GM19468 (cell line): ENCODE measurements at regions not wholly inside any gene's neighbourhood (a gene's known extent, or its start where the extent isn't known, plus 50 kb on each side); places are given as distances from the start of the nearest gene placed in this dataset.
A peak's percentile ranks its signal among the peaks of the same experiment; 100 is the strongest.

Experiments used
- ATAC-seq: cut with Tn5 transposase; IDR thresholded peaks from one replicate; pipeline ENCODE4 v1.9.1; 2021; ENCODE audit warnings: mild to moderate bottlenecking, moderate library complexity, moderate number of reproducible peaks; ENCODE audit not compliant: unreplicated experiment; ENCODE audit errors: extremely low read depth

DNA sequence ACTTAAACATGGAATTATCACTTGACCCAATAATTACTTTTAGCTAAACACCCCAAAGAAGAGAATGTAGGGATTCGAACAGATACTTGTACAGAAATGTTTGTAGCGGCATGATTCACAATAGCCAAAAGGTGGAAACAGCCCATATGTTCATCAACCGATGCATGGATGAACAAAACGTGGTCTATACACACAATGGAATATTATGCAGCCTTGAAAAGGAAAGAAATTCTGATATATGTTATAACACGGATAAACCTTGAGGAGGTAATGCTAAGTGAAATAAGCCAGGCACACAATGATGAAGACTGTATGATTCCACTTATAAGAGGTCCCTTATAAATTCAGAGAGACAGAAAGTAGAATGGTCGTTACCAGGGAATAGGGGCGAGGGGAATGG lies 659.4 kb downstream of the MED13L start:
- no peak for ATAC-seq

DNA sequence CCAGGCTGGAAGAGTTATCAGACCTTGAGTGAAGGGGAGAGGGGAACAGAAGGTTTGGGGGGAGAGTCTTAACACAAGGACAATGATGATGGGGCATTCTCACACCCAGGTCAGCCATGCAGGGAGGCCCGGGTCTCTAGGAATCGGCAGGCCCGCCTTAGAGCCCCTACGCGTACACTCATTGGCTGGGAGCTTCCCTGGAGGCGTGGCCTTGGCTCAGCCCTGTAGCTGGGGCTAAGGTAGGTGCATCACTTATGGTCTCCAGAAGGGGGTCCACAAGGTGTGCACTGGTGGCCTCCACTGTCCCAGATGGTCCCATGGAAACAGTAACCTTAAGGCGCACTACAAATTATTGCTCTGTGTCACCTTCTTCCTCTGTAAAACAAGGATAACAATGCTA lies 660.1 kb downstream of the MED13L start:
- no peak for ATAC-seq

DNA sequence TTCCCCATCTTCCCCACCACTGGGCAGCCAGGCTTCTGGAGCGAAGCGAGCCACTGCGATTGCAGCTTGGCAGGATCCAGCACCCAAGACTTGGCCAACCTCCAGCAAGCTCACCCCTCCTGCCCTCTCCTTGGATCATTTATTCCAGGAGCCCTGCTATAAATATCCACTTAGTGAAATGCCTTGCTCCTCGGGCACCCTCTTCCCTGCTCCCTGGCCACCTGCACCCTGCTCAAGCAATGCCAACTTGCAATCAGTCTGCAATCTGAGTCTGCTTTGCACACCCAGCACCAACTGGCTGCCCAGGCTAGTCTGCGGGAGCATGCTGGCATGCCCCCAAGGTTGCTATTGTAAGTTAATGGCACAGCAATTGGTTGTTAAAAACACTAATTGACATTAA lies 666.0 kb downstream of the MED13L start:
- no peak for ATAC-seq

DNA sequence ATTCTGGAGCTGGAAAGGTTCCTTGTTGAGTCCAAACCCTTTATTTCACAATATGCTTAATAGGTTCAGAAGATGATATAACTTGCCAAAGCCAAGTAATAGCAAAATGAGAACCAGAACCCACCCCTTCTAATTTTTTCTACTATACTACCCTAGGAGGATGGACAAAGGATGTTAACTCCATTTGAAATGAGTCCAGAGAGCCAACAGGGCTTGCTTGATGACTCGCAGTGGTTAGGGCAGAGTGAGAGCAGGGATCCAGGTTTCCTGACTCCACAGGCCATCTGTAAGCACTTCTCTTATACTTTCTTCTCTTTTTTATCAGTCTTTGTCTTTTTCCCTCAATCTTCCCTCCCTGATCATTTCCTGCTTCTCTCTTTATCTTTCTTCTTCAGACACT lies 668.1 kb downstream of the MED13L start:
- no peak for ATAC-seq

DNA sequence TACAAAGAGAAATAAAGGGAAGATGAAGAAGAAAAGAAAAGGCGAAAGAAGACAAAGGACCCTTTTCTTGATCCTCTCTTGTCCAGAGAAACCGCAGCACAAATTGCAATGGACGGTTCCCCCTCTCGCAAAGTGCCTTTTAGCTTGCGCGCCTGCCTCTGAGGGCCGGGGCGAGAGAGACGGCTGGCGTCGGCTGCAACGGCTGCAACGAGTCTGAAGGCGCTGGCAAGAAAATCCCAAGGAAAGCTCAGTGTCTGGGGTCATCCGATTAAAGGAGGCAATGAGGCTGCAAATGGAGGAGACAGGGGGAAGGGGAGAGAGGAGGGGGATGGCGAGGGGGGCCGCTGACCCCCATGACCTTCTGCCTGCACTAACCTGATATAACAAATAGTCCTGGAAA lies 671.5 kb downstream of the MED13L start:
- no peak for ATAC-seq

DNA sequence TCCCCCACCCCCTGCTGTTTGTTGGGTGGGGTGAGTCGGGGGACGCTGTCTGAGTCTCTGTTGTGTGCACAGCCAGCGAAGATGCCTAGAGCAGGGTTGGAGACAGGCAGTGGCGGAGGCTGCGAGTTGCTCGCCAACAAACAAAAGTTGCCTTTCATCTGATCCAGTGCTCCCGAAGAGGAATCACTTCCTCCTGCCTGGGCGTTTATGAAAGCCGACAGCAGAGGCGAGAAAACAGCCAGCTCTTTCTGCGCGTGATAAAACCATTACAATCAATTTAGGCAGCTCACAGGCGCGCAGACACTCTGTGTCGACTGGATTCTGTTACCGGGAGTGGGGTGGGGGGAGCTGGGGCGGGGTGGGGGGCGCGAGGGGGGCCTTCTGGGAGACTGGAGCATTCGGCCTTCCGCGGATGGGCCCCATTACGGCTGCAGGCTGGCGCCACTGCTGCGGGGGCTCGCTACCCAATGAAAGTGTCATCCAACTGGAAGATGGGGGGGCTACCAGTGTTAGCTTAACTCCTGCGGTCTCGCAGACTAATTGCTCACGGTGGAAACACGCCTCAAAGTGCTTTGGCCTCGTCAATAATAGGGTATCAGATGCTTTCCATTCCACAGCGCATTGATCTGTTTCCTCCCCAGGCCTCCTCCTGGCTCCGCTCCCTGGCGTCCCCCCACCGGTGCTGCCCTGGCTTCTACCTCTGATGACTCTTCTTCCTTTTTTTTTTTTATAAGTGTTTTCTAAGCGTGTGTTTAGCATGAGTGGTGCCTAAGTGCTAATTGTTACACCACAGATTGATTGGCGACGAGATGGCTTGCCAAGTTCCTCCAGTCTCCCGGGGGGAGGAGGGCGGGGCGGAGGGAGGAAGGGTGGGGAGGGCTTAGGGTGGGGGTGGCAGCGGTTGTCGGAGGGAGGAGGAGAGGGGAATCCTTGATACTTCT lies 678.4 kb downstream of the MED13L start:
- ATAC-seq, result no peak

DNA sequence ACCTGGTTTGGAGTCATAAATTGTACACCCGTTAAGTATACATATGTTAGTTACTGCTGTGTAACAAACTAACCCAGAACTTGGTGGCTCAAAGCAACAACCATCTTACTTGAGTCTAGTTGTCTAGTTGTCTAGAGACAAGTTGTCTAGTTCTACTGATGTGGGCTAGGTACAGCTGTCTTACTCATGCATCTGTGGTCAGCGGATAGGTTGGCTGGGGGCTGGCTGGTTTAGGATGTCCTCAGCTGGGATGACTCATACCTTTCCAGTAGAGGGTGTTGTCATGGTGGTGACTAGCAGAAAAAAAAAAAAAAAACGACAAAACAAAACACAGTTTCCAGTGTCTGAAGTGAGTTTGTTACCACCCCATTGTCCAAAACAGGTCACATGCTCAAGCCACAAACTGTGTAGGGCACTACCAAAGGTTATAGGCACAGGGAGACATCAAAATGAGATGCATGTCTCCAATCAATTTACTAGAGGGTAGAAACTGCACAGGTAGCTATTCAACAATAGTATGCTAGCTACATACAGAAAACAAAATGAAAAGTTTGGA lies 680.3 kb downstream of the MED13L start:
- no peak for ATAC-seq

DNA sequence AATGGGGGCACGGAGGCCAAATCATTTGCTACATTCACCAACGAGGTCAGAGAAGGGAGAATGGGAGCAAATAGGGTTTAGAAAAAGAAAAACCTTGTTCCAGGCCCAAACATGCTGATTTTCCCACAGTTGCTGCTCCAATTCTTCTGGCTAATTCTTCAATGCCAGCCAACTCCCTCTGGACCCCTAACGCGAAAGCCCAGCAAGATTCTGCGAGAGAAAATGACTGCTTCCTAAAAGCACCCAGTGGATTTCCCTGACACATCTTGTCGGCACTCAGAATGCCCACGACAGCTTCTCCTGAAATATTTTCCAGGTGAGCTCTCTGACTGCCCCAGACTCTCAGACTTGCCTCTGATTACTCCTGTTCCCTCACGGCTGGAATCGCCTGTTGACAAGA lies 689.4 kb downstream of the MED13L start:
- ATAC-seq, result no peak

DNA sequence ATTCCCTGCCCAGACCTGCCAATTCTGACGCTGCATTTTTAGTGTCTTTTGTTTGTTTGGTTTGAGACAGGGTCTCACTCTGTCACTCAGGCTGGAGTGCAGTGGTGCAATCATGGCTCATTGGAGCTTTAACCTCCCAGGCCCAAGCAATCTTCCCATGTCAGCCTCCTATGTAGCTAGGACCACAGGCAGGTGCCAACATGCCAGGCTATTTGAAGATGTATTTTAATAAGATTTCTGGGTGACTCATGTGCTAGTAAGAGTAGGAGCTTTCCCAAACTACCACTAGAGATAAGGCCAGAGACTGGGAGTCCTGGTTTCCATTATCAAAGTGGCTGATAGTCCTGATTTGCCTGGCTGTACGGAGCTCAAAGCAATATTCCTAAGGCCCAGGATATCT lies 693.3 kb downstream of the MED13L start:
- no peak for ATAC-seq

DNA sequence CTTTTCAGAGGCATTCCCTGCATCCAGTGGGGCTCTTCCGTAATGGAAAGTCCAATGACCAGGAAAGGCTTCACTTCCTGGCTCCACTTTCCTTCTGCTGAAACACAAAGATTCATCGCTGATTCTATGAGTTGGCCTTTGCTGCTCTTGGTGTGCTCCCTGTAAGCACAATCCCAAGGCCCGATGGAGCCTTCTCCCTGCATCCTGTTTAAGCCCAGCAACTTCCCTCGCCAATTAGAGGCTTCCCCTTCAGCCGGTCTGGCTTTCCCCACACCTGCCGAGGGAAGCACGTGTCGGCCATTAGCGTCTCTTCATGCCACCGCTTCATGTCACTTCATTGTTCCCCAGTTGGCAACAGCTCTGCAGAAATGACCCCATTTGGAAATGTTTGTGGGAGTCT lies 693.9 kb downstream of the MED13L start:
- no peak for ATAC-seq

DNA sequence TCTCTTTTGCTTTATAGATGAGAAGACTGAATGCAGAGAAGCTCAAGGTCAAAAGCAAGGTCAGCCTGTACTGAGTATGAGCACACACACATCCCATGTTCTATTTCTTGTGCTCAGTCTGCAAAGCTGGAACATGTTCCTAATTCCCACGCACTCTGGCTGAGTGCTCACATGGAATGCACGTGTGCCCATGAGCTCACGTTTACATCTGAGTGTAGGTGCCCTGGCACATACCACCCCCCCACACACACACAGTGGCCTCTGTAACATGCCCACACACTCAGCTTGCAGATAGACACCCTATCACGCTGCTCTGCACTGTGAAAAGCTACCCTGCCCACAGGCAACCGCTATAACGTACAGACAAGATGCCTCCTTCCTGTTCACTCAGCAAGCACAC lies 700.1 kb downstream of the MED13L start:
- no peak for ATAC-seq

DNA sequence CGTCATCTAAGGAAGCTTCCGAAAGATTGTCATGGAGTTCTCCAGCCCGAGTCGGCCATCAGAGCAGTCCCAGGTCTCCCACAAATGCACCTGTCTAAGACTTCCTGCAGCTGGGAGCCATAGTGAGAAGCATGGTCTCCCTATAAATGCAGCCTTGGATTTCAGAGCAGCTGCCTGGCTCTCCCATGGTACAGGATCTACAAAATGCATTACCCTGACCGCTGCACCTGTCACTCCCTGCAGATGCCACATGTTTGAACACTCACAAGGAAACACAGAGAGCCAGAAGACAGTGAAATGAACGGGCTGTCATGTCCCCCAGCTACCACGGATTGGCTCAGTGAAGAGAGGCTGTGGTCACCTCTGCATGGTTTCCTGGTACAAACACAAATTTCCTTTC lies 702.7 kb downstream of the MED13L start:
- no peak for ATAC-seq

DNA sequence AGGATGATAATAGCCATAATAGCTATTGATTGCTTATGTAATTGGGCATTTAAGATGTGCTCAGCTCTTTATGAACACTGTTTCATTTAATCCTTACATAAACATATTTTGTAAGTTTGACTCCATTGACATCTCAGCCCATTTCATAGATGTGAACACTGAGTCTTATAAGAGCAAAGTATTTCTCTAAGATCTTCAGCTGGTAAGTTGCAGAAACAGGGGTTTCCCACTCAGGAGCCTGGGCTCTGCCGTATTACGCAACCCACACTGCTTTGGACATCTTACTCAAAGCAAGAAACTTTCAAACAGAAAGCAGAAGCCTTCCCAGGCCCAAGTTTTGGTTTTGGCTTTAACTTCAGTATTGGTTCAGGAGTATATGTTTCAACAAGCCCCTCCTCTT lies 705.1 kb downstream of the MED13L start:
- peak; percentile 62 for ATAC-seq

DNA sequence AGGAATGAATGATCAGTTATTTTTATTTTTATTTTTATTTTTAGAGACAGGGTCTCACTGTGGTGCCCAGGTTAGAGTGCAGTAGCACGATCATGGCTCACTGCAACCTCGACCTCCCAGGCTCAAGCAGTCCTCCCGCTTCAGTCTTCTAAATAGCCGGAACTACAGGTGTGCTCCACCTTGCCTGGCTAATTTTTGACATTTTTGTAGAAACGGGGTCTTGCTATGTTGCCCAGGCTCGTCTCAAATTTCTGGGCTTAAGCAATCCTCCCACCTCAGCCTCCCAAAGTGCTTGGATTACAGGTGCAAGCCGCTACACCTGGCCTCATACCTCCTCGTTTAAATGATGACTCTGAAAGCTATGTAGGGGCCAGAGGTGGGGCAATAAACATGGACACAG lies 706.0 kb downstream of the MED13L start:
- no peak for ATAC-seq

DNA sequence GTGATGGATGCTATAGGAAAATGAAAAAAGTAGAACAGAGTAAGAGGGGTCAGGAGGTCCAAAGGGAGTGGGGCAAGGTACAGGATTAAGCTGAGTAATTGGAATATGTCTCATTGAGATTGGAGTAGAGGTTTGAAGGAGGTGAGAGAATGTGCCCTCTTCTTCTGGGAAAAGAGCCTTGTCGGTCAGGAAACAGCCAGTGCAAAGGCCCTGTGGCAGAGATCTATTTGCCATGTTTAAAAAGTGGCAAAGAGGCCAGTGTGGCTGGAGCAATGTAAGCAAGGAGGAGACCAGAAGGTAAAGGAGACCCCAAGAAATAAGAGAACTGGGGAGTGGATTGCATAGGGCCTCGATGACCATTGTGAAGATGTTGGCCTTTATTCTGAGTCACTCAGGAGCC lies 706.5 kb downstream of the MED13L start:
- ATAC-seq, result no peak

DNA sequence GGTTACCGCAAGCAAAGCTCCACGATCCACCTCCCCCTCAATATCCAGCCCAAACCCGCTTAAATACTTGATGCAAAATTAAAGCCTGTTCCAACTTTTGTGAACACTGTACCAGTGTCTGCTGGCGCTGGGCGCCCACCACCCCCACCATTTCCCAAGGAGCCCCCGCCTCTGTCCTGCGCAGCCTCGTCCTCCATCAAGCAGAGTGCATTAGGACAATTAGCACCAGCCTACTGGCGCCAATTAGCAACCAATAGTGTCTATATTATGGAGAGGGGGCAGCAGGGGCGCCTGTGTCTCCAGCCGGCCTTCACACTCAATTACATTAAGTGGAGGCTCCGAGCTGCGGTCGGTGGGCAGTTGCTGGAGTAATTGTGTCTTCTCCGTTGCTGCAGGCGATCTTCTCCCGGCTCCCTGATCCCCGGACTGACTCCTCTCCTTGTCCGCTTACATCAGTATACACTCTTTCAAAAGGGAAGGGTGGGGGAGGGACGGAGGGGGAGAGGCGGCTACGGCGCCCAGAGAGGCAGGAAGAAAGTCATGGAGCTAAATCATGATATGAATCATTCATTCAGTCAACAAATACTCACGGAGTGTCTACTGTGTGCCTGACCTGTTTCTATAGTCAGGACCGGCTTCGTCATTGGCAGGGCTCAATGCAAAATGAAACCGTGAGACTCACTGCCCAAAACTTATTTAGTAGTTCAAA lies 707.3 kb downstream of the MED13L start:
- no peak for ATAC-seq

DNA sequence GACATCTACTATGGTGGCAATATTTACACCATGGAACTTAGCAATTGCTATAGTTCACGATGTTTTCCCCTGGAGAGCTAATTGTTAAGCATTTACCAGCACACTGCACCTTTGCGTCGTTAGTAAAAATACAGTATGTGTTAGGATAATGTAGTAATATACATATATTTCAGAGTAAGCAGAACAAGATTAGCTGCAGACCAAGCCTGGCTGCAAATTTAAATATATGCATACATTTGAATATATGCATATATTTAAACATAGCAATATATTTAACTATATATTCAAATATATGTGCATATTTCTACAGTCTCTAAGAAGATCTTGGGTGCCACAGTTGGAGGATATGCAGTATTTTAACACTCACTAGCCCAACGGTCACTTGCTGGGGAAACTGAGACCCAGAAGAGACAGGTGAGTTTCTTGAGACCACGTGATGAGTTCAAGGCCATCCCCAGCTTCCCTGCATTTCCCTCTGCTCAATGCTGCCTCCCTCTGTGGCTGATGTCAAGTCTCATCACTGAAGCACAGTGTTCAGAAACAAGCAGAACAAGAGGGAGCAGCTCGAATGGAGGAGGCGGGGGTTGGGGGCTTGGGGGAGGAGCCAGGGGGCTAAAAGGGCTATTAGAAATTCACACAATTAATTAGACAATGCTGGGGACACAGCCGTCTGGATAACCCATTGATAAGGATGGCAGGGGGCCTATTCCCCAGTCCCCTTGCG lies 708.0 kb downstream of the MED13L start:
- ATAC-seq, result no peak

DNA sequence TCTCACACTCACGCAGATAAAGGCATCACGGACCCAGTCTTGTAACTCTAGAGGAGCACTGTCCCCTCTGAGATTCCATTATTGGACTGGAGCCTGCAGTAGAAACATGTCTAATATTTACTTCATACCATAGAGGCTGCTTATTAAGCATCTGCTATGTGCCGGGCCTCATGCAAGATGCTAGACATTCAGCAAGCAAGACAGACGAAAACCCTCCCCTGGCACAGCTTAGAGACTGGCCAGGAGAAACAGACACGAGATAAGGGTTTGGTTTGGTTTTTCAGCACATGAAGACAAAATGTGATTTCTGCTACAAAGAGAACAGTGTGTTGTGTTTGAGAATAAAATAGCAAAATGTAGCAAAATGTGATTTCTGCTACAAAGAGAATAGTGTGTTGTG lies 719.2 kb downstream of the MED13L start:
- no peak for ATAC-seq

DNA sequence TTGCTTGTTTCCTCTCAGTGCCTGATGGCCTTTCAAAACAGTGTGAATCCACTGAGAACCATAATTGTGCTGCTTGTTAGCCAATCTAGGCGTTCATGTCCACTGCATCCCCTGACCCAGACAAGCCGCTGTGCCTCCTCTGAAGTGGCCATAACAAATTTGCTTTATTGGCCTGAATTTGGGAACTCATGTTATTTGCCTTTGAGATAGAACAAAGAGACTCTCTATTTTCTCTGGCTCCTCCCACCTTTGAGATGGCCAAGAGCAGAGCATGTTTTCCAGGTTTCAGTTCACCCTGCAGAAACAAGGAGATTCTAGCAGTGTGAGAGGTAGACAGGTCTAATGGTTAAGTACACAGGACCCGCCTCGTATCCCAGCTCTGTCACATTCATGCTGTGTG lies 723.9 kb downstream of the MED13L start:
- no peak for ATAC-seq

DNA sequence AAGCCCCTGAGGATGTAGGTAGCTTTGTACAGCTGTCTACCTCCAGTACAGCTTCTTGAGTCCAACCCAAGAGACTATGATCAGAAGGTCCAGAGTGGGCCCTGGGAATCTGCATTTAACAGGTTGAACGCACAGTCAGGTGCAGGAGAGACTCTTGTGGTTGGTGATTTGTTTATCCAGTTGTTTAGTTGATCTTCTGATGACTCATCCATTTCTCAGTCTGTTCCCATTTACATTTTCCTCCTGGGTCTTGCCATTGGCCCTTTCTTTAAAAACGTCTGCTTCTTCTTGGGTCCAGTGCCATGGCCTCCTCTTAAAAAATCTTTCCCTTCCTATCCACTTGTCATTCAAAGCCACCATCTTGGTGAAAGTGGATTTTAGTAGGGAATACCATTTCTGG lies 734.2 kb downstream of the MED13L start:
- no peak for ATAC-seq

DNA sequence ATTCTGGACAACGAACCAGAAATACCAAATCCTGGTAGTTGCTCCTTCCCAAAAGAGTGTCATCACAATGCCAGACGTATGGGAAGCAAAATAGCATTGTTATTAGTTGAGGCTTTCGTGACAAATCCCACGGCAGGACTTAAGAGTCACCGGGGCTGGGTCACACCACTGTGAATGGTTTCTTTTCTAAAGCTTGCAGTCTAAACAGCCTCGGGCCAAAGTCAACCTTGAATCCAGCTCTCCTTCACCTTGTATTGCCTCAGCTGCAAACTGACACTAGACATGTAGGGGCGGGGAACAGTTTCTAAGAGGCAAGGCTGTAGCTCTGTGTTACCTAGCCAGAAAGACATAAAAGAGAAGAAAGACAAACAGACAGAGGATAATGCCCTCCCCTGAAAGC lies 734.8 kb downstream of the MED13L start:
- ATAC-seq, result no peak
